ENCODE measurements at regions not wholly inside any gene's neighbourhood (a gene's known extent, or its start where the extent isn't known, plus 50 kb on each side); places are given as distances from the start of the nearest gene placed in this dataset.

- ATAC-seq = no peak
- peak overlapping the region; percentile 91 for H3K27ac ChIP-seq (ENCODE audit: low read length)
- no peaks in the 10 kb centered on the region for H3K36me3 ChIP-seq (ENCODE audit: control insufficient read depth, insufficient read depth, low read length)
- H3K36me3 Mint-ChIP-seq = no peaks in the 10 kb centered on the region
- DNase-seq = no peak
- intact Hi-C loops (cut with micrococcal nuclease) = loop anchor here (2.0 kb wide), 2 partner anchors 23 to 75 kb away; no protein-coding TSS in a partner anchor
- no peak overlapping the region for H3K4me3 Mint-ChIP-seq
- no peak overlapping the region for H3K4me3 ChIP-seq (ENCODE audit: low read length)
- peaks cover 7 to 13% of the 10 kb centered on the region in 2 donors for H3K27me3 Mint-ChIP-seq (ENCODE audit: low read depth in 2 of 2)
- no peaks in the 10 kb centered on the region for H3K9me3 Mint-ChIP-seq
- H3K4me1 Mint-ChIP-seq = peaks cover 34 to 40% of the 10 kb centered on the region in 2 donors
- H3K27ac Mint-ChIP-seq = no peak overlapping the region
- H3K4me1 ChIP-seq (ENCODE audit: control insufficient read depth, insufficient read depth, low read length) = peaks cover 49% of the 10 kb centered on the region
- no peaks in the 10 kb centered on the region for H3K9me3 ChIP-seq (ENCODE audit: control insufficient read depth, insufficient read depth, low read length)
- no peaks in the 10 kb centered on the region for H3K27me3 ChIP-seq (ENCODE audit: control insufficient read depth, insufficient read depth, low read length)
- TF ChIP-seq, protein P1, sequence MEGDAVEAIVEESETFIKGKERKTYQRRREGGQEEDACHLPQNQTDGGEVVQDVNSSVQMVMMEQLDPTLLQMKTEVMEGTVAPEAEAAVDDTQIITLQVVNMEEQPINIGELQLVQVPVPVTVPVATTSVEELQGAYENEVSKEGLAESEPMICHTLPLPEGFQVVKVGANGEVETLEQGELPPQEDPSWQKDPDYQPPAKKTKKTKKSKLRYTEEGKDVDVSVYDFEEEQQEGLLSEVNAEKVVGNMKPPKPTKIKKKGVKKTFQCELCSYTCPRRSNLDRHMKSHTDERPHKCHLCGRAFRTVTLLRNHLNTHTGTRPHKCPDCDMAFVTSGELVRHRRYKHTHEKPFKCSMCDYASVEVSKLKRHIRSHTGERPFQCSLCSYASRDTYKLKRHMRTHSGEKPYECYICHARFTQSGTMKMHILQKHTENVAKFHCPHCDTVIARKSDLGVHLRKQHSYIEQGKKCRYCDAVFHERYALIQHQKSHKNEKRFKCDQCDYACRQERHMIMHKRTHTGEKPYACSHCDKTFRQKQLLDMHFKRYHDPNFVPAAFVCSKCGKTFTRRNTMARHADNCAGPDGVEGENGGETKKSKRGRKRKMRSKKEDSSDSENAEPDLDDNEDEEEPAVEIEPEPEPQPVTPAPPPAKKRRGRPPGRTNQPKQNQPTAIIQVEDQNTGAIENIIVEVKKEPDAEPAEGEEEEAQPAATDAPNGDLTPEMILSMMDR (IDR thresholded peaks at IDR 0.05) = no peak
Measured at GRCh38 chr6:14659841-14660240, 542.3 kb downstream of the CD83 start.

GRCh38 chr6:14660806-14661579, 543.4 kb downstream of the CD83 start:
- Mint-ChIP-seq H3K36me3 (no peaks in the 10 kb centered on the region), H3K4me3 (no peak overlapping the region), H3K4me1 (peaks cover 27 to 33% of the 10 kb centered on the region in 2 donors), H3K27me3 (ENCODE audit: low read depth in 2 of 2) (peaks cover 10 to 13% of the 10 kb centered on the region in 2 donors), H3K9me3 (no peaks in the 10 kb centered on the region), H3K27ac (no peak overlapping the region)
- WGBS (ENCODE audit: insufficient coverage) = 35% methylated on average over 8 of the region's 8 CpGs
- Histone ChIP-seq H3K36me3 (ENCODE audit: control insufficient read depth, insufficient read depth, low read length) (no peaks in the 10 kb centered on the region), H3K4me1 (ENCODE audit: control insufficient read depth, insufficient read depth, low read length) (peaks cover 49% of the 10 kb centered on the region), H3K4me3 (ENCODE audit: low read length) (no peak overlapping the region), H3K27ac (ENCODE audit: low read length) (peak overlapping the region; percentile 91), H3K27me3 (ENCODE audit: control insufficient read depth, insufficient read depth, low read length) (no peaks in the 10 kb centered on the region), H3K9me3 (ENCODE audit: control insufficient read depth, insufficient read depth, low read length) (no peaks in the 10 kb centered on the region)
- peak; percentile 65 to 75 (median 66) for ATAC-seq
- DNase-seq = peak in 1 of 2 donors; percentile 76
- TF ChIP-seq, protein P1 (IDR thresholded peaks at IDR 0.05) = no peak
- intact Hi-C loops (cut with micrococcal nuclease) = loop anchor here (2.0 kb wide), 2 partner anchors 24 to 74 kb away; no protein-coding TSS in a partner anchor

GRCh38 chr6:14661691-14662090, 544.1 kb downstream of the CD83 start:
- peaks cover 20 to 26% of the 10 kb centered on the region in 2 donors for H3K4me1 Mint-ChIP-seq
- Histone ChIP-seq H3K4me3 (ENCODE audit: low read length) (no peak overlapping the region), H3K4me1 (ENCODE audit: control insufficient read depth, insufficient read depth, low read length) (peaks cover 46% of the 10 kb centered on the region), H3K27ac (ENCODE audit: low read length) (peak overlapping the region; percentile 91), H3K27me3 (ENCODE audit: control insufficient read depth, insufficient read depth, low read length) (no peaks in the 10 kb centered on the region), H3K36me3 (ENCODE audit: control insufficient read depth, insufficient read depth, low read length) (no peaks in the 10 kb centered on the region), H3K9me3 (ENCODE audit: control insufficient read depth, insufficient read depth, low read length) (no peaks in the 10 kb centered on the region)
- H3K27ac Mint-ChIP-seq = no peak overlapping the region
- TF ChIP-seq, protein P1 (IDR thresholded peaks at IDR 0.05) = no peak
- WGBS (ENCODE audit: insufficient coverage) = 92% methylated on average over 3 of the region's 3 CpGs
- H3K4me3 Mint-ChIP-seq = no peak overlapping the region
- H3K36me3 Mint-ChIP-seq = no peaks in the 10 kb centered on the region
- intact Hi-C loops (cut with micrococcal nuclease) = loop anchor here (2.0 kb wide), 2 partner anchors 25 to 73 kb away; no protein-coding TSS in a partner anchor
- ATAC-seq (no peak), DNase-seq (no peak)
- no peaks in the 10 kb centered on the region for H3K9me3 Mint-ChIP-seq
- peaks cover 14 to 19% of the 10 kb centered on the region in 2 donors for H3K27me3 Mint-ChIP-seq (ENCODE audit: low read depth in 2 of 2)
